GM03348 (cell line): ENCODE measurements at regions not wholly inside any gene's neighbourhood (a gene's known extent, or its start where the extent isn't known, plus 50 kb on each side); places are given as distances from the start of the nearest gene placed in this dataset.

Experiments
- DNase-seq: peaks from one replicate; pipeline ENCODE4 v3.0.0; 2012; ENCODE audit warnings: low spot score

DNA sequence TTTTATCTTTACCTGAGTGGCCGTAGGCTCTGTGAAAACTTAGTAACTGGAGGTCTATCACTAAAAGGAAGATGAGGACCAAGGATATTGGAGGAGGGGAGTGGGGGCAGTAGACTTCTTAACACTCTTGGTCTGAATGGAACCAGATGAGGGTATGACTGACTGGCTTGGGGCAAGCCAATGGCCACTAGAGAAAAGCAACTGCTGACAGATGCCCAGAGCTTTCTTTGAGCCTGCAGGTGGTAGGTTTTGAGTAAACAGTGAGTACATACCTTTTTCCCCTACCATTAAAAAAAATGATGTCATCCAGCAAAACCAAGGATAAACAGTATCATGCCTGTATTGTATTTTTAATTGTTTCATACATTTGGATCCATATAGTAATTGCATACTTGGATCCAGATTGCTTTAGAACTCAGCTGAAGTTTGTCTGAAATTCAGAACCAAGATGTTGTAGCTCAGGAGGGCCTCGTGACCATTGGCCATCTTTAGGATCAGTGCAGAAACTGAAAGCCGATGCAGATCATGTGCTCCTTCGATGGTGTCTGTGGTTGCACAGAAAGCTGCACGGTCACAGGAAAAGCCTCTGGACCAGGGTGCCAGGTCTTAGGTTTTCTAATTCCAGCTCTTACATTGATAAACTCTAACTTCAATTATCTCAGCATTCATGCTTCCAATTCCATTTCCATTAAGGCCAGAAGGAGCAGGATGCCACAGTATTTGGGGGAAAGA is 131.0 kb downstream of the PDGFRA start:
- no peak for DNase-seq

DNA sequence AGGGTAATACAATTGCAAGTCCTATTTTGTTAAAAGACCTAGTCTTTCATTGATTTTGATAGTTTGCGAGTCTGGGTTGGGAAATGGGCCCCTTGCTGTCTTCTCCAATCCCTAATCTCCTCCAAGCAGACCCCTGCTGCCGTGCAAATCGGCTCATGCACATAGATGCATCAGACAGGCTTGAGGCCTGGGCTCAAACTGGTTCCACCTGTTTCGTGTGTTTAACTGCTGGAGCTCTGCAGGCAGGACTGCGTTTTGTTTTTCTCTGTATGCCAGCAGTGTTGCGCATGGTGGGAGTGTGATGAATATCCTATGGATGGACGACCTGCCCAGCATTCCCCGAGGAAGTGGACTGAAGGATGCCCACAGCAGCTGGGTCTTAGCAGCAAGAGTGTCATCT is 133.9 kb downstream of the PDGFRA start:
- no peak for DNase-seq

DNA sequence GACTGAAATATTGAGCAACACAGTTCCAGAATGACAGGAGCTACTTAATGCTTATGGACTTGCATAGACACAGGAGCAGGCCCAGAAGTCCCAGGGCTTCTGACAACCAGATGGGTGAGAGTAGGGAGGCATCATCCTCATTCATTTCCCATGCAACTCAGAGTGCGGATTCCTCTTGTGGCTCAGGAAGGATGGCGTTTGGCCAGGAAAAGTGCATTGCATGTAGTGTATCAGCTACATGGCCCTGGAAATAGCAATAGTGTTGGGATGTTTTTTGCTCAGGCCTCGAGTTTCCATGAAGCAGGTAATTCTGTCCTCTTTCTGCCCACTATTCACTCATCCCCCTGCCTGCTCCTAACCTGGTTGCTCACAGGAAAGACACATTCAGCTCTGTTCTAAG is 136.6 kb downstream of the PDGFRA start:
- no peak for DNase-seq

DNA sequence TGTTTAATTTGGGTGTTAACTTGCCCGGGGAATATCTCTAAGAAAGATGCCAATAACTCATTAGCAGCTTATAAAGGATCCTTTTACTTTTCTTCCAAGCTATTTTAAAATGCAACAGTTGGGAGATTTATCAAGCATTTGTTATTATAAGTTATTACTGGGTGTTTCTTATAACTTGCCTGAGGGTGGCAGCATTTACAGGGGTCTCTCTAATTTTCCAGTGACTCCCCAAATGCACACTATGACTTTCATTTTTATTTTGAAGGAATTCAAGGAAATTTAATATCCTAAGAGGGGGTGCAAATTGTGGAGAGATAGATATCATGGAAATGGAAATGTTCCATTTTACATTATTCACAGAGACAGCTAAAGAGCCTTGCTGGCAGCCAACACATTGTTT is 138.0 kb downstream of the PDGFRA start:
- DNase-seq: no peak

DNA sequence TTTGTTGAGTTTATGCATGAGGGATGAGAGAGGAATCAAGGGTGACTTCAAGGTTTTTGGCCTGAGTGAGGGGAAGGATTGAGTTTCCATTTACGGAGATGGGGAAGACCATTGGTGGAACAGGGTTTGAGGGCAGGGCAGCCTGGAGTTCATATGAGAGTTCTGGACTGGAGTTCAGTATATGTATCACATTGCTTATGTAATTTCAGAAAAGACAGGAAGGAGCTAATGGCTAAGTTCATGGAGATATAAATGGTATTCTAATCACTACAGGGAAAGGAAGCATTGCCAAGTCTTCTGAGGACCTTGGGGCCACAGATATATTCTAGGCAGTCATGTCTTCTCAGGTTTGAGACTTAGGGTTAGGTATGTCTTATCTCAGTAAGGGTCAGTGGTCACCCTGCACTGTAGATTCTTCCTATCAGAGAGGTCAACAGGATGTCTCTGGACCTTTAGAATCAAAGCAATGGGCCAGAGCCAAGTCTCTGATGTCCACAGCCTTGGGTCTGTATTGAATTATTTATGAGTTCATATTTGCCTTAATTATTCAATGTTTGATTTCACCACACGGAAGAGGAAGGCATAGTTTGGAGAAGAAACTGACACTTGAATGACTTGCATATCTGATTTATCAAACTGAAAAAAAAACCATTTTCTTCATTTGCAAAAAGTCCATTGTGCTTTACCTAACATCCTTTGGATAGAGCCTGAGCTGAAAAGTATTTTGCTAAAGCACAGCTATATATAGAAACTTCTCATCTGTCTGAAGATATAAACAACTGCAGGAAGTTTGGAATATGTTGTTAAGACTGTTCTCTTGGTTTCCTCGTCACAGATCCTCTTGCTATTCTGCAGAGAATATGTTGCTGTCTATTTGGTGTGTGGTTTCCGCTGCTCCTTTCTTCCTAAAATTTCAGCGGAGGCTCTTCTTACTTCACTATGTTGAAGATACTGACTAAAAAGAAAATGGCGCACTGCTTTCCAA is 139.5 kb downstream of the PDGFRA start:
- no peak for DNase-seq

DNA sequence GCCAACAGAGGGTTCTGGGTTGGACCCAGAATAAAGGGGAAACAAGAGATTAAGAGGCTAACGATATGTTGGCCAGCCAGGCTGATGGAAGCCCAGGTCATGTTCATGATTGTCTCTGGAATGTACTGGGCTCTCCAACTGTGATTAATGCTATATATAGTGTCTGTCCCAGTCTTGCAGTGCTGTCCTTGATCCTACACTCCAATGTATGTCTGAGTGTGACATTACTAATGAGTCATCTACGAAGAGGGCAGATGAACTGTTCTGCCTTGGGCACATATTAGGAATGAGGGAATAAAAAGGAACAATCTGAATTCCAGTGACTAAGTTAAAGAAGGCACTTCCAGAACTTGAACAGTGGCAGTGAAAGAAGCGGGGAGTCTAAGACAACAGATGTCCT is 142.1 kb downstream of the PDGFRA start:
- no peak for DNase-seq

DNA sequence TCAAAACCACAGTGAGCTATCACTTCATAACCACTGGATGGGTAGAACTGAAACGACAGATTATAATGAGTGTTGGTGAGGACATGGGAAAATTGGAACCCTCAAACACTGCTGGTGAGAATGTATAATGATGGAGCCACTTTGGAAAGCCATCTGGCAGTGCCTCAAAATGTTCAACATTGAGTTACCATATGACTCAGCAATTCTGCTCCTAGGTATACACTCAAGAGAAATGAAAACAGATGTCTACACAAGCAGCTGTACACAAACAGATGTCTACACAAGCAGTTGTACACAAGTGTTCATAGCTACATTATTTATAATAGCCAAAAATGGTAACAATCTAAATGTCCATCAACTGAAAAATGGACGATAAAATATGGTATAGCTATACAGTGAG is 143.9 kb downstream of the PDGFRA start:
- no peak for DNase-seq

DNA sequence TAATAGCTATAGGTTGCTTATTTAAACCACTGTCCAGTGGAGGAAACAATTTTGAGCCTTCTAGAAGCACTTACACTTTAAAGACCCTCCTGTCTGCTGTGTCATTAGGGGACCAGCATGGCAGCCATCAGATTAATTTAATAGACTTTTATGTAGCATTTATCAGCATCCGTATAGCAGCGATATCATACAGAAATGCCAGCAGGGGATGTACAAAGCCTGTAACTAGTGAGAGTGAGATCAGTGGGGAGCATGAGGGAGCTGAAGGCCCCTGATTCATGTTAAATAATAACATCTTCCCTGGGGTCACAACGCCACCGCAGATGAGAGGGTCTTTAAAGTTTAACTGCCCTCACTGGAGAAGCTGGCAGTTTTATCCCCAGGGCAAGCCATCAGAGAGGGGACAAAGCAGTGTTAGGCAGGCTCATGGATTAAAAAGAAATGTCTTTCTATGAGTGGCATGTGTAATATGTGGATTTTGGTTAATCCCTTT is 144.7 kb downstream of the PDGFRA start:
- no peak for DNase-seq

DNA sequence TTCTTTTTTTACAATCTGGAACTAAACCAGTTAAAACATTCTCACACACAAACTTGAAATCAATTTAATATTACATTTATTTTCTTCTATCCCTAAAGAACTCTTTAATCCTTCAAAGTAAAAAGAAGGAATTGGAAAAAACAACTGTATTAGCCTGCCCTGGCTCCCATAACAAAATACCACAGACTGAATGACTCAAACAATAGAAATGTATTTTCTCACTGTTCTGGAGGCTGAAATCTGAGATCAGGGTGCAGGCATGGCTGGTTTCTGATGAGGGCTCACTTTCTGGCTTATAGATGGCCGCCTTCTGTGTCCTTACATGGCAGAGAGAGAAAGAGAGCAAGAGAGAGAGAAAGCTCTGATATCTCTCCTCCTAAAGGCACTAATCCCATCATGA is 149.4 kb downstream of the PDGFRA start:
- DNase-seq: no peak

DNA sequence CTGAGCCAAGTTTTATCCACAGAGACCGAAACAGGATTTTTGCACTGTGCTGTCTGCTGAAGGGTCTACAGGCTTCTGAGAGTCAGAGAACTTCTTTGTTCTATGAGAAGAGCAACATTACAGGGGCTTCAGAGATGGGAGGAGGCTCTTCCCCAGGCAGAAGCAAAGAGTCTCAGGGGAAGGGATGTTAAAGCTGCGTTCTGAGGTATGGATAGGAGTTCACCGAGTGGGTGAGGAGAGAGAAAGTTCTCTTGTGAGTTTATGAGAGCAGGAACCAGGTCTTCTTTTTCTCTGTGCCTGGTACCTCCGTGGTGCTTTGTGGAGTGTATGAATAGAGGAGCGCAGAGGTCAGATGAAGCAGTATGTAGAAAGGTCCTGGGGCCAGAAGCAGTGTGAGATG is 155.1 kb downstream of the PDGFRA start:
- no peak for DNase-seq

DNA sequence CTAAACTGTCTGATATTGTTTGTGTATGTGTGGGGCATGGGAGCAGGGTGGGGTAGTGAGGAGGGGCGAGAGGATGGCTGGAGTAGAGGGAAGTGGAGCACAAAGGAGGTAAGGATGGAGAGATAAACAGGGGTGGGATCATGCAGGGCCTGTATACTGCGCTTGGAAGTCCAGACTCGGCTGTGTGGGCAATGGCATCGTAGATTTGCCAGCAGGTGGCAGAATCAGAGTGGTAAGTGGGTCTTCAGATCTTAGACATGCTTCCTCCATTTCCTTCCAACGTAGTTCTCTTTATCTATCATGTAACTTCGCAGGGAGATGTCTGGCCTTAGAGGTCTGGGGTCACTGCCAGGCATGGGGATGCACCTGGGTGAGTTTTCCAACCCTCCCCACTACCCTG is 155.5 kb downstream of the PDGFRA start:
- DNase-seq: peak; percentile 51

DNA sequence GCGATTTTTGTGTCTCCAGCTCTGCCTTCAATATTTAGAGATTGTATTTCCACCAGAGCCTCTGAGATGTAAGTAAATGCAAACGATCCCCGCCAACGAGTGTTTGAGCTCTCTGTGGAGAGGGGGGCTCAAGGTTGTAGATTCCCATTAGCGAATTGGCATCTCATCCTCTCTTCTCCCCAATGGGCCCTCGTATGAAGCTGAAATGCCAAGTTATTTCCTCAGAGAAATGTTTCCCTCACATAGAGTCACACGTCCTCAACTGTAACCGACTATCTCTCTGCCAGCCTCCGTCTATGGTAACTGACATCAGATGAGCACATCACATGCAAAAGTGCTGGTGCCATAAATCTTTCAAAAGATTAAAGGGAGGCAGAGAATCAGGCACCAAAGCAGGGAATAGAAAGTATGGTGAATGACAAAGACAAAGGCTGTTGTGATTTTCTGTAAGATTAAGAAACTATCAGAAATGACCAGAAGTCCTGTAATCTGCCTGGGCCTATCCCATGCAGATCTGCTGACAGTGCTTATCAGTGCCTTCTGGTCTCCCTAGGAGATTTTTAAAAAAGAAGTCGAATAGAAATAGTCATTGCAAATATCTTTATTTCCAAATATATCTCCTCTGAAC is 157.1 kb downstream of the PDGFRA start:
- DNase-seq: no peak

DNA sequence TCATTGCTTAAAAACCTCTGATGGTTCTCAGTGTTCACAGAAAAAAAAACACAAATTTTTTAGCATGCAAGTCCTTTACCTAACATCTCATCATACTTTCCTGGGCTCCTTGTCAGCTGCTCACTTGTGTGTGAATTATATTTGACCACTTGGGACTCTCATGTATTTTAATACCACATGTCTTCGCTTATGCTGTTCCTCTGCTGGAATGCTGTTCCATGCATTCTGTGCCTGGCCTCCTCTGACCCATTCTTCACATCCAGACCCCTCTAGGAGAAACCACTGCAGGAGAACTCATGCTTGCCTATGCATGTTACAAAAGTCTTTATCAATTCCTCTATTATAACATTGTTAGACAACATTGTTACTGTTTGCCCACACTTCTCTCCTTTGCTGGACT is 157.6 kb downstream of the PDGFRA start:
- DNase-seq: no peak

DNA sequence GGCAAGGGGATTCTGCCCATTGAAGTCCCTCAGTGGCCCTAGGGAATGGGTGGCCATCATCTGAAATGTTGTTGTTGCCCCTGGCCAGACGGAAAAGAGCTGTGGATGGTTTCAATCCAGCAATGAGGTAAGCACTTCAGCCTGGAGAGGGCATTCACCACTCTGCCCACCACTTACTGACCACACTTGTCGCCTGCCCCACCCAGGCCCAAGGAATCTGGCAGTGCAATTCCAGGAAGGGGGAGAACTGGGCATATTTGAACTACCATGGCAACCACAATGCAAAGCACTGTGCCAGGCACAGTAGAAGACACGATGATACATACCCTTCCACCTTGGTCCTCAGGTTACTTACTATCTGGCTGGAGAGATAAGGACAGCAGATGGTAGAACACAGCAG is 161.6 kb downstream of the PDGFRA start:
- DNase-seq: no peak

DNA sequence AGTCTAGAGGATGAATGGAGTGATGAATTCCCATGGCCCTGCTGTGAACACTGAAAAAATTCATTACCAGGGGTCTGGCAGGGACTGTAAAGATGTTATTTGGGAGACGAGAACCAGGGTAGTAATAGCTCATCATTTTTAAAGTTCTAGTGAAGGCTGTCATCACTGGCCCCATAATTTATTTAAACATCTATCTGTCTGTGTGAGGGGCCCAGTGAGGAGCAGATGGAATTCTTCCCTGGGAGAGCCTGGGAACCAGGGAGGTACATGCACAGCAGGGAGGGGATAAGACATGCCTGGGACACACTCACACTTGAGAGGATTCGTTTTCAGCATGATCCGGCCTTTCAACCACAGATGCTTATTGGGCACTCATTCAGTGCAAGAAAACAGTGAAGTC is 162.0 kb downstream of the PDGFRA start:
- DNase-seq: no peak

DNA sequence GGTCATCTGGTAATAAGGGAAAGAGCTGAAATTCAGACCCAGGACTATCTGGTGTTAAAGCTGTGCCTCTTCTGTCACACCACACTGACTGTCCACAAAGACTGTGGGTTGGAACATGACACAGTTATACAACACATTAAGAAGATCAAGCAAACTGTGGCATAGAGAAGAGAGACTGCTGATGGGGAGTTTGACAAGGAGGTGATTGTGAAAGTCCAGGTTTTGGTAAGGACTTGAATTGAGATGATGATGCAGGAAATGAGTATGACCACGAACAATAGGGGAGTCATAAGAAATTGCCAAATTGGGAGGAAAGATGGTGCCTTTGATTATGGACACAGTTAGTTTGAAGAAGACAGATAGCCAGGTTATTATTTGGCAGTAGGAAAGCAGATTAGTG is 163.4 kb downstream of the PDGFRA start:
- DNase-seq: no peak

DNA sequence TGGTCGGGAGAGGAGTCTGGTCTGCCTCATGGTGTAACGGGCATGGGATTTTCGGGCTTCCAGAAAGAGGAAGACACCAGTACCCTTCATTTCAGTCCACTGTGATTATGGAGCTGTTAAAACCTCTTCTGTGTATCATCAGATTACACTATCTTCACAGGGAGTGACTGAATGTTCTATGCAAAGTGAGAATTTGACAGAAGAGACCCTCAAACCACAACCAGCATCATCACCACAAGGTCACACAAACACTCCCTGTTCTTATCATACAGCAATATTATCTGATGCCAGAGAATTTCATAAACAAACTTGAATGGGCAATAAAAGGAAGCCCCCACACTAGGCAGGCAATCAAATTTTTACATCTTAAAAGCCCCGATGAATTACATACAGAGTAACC is 164.2 kb downstream of the PDGFRA start:
- no peak for DNase-seq

DNA sequence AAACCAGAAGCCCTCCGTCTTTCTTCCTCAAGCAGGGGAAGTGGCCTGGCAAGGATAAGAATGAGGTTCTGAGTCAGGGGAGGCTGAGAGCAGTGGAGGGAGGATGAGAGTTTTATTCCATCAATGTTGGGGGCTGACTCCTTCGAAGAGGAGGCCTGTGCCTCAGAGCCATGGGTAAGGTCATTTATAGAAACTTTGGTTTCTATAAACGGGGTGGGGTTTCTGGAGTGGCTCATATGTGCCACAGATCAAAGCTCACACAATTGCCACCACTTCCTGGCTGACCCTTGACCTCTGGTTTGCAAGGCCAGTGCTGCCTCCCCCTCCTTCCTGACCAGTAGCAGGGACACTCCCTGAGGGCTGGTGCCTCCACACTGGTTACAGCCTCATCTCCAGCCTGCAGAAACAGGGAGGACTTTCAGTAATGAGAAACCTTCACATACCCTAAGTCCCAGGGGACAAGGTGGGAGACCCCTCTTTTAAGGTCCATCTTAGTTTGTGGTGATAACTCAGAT is 166.0 kb downstream of the PDGFRA start:
- no peak for DNase-seq

DNA sequence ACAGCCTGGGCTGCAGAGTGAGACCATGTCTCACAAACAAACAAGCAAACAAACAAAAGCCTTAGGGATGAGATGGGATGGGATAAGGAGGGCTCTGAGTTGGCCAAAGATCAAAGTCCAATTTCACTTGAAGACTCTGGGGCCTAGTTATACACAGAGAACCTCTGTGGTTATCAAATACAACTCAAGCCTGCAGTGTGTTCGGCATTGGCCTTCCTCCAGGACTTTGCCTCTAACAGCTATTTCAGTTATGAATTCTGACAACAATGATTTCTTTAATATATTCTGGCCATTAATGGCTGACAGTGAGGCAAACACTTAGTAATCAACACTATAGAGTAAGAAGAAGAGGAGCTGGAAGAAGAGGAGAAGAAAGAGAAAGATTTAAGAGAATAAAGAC is 171.1 kb downstream of the PDGFRA start:
- no peak for DNase-seq

DNA sequence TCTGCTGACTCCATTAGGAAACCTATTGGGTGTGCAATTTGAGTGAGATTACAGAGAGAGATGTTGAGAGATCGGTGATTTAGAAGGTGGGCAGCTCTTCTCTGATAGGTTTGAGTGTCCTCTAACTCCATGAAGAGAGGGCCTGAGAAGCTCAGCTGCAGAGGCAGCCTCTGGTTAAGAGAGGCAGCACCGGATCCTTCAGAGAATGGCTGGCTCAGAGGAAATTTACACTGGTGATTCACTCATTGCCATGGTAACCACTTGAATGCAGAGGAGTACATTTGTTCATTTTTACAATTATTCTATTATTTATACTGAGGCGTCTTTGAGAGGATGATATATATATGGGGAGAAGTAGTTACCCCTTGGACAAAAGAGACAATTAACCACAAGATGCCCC is 171.7 kb downstream of the PDGFRA start:
- peak; percentile 78 for DNase-seq

DNA sequence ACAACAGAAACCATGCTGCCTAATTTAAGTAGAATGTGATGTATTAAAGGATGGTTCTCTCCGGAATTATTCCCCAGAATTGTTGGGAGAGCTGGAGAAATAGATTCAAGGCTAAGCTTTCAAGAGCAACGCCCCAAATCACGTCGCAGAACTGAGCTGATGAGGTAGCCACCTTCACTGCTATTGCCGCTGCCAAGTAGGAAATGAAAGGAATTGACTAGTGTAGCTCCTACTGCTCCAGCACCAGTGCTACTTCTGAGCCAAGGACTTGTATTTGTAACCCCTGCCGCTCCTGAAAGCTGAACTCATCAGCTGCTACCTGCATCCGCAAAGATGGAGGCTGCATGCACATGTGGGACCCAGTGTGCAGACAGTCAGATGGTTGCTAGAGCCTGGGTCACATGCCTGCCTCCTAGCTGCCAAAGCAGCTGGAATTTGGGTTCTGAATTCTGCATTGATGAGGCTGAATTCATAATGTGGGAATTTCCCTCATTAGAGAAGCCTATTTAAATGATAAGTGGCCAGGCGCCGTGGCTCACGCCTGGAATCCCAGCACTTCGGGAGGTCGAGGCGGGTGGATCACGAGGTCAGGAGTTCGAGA is 173.9 kb downstream of the PDGFRA start:
- DNase-seq: no peak
